Suprapubic skin (tissue), 4 donors: ENCODE measurements at regions not wholly inside any gene's neighbourhood (a gene's known extent, or its start where the extent isn't known, plus 50 kb on each side); places are given as distances from the start of the nearest gene placed in this dataset.

Experiments used
- DNase-seq, 2 donors: peaks; one replicate each; pipeline ENCODE4 v3.0.0-alpha.2; 2019; ENCODE audit warnings: low spot score in 2 of 2
- H3K27ac ChIP-seq: fragments of 200-600 bp; sonication (generic); one replicate; pipeline ENCODE4 v1.5.1; 2019
- H3K27me3 ChIP-seq: fragments of 200-600 bp; sonication (generic); one replicate; pipeline ENCODE4 v1.5.1; 2019
- H3K36me3 ChIP-seq: fragments of 200-600 bp; sonication (generic); one replicate; pipeline ENCODE4 v1.5.1; 2019
- H3K4me1 ChIP-seq: fragments of 200-600 bp; sonication (generic); one replicate; pipeline ENCODE4 v1.5.1; 2019
- H3K4me3 ChIP-seq: fragments of 200-600 bp; sonication (generic); one replicate; pipeline ENCODE4 v1.5.1; 2019; ENCODE audit warnings: mild to moderate bottlenecking
- H3K9me3 ChIP-seq: fragments of 200-600 bp; sonication (generic); one replicate; pipeline ENCODE4 v1.5.1; 2019
- CTCF ChIP-seq, 2 donors: fragments of 200-600 bp in 1 of 2; fragments of 450-650 bp in 1 of 2; sonication (generic) in 1 of 2; IDR thresholded peaks; one replicate each; pipeline ENCODE4 v1.5.1; 2016 to 2019; ENCODE audit warnings: antibody characterized with exemption in 2 of 2, mild to moderate bottlenecking in 1 of 2, moderate library complexity in 1 of 2
- EP300 ChIP-seq: sonication (generic); formaldehyde crosslinking; IDR thresholded peaks from one replicate; pipeline ENCODE4 v1.6.1; 2017; ENCODE audit warnings: antibody characterized with exemption
- POLR2A ChIP-seq, 2 donors: fragments of 450-650 bp; IDR thresholded peaks; one replicate each; pipeline ENCODE4 v1.6.1; 2017; ENCODE audit warnings: antibody characterized with exemption in 2 of 2, mild to moderate bottlenecking in 2 of 2, moderate library complexity in 2 of 2
- POLR2AphosphoS5 ChIP-seq, 3 donors: sonication (generic); formaldehyde crosslinking; IDR thresholded peaks; one replicate each; pipeline ENCODE4 v1.6.1; 2017; ENCODE audit warnings: antibody characterized with exemption in 3 of 3
- WGBS: methylation state at CpG from one replicate; pipeline ENCODE4 v1.1.5; 2018; 5-methylcytosine and 5-hydroxymethylcytosine counted together

DNA sequence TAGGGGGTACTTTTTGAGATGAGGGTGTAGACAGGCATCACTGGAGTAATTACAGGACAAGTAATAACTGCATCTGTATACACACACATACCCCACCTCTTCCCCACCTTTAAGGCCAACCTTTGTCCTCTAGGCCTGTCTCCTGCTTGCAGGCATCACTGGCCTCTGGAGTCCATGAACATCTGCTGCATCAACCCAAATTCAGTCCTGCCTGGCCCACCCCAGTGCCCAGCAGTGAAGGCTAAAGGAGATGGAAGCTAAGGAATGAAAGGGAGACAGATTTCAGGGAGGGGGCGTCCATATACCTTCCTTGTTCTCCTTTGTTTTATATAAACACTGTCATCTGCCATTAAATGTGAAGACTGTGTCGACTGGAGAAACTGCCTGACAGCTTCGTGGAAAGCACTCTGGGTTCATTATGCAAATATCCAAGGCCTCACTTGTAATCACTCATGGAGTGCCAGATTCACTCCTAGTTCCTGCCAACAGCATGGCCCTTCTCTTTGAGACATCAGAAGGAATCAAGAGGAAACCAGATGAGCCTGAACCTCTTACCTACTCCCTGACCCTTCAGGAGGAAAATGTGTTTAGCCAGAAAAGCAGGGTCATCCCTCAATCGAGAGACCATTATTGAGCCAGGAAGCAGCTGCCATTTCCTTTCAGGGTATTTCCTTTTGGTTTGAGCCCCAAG lies 64.4 kb downstream of the SERPINA3 start:
- H3K27ac ChIP-seq = no peak overlapping the region
- no peaks in the 10 kb centered on the region for H3K9me3 ChIP-seq
- WGBS = 81% methylated on average over 4 of the region's 4 CpGs
- H3K4me1 ChIP-seq = no peaks in the 10 kb centered on the region
- no peak overlapping the region for H3K4me3 ChIP-seq
- no peaks in the 10 kb centered on the region for H3K36me3 ChIP-seq
- TF ChIP-seq CTCF (IDR thresholded peaks at IDR 0.05) (no peak), EP300 (no peak), POLR2AphosphoS5 (IDR thresholded peaks at IDR 0.05) (no peak), POLR2A (IDR thresholded peaks at IDR 0.05) (no peak)
- H3K27me3 ChIP-seq = no peaks in the 10 kb centered on the region
- DNase-seq = peak in 1 of 2 donors; percentile 44

DNA sequence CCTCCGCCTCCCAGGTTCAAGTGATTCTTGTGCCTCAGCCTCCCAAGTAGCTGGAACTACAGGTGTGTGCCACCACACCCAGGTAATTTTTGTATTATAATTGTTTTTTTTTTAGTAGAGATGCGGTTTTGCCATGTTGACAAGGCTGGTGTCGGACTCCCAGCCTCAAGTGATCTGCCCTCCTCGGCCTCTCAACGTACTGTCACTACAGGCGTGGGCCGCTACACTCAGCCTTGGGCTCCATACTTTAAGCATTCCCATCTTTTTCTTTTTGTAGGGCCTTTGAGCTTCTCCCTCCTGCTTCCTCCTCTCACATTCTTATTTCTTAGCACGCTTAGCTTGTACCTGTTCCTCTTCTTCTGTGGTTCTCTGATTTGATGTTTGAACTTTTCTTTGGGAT lies 62.8 kb downstream of the SERPINA3 start:
- TF ChIP-seq EP300 (no peak), POLR2AphosphoS5 (IDR thresholded peaks at IDR 0.05) (no peak), POLR2A (IDR thresholded peaks at IDR 0.05) (no peak), CTCF (IDR thresholded peaks at IDR 0.05) (no peak)
- WGBS = 97% methylated on average over 8 of the region's 8 CpGs
- Histone ChIP-seq H3K9me3 (no peaks in the 10 kb centered on the region), H3K36me3 (no peaks in the 10 kb centered on the region), H3K4me3 (no peak overlapping the region), H3K4me1 (no peaks in the 10 kb centered on the region), H3K27me3 (no peaks in the 10 kb centered on the region), H3K27ac (no peak overlapping the region)
- DNase-seq = peak in 1 of 2 donors; percentile 18

DNA sequence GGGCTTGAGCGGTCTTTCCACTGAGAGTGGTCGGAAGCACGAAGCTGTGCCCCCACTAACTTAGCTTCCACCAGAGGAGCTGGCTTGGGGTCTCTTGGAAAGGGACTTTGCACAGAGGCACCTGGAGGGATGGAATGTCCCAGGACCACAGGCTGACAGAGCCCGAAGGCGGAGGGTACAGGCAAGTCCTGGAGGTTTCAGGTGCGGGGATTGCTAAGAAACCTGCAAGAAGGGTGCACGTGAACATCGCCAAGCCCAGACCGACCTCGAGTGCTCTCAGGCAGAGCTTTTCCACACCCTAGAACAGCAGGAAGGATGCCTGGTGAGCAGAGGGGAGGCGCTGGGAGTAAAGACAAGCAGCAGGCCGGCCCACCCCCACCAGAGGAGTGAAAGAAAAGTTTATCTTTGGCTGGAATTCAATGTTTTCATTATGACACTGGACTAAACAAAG lies 61.6 kb downstream of the SERPINA3 start:
- H3K27me3 ChIP-seq = no peaks in the 10 kb centered on the region
- H3K27ac ChIP-seq = no peak overlapping the region
- no peaks in the 10 kb centered on the region for H3K4me1 ChIP-seq
- TF ChIP-seq CTCF (IDR thresholded peaks at IDR 0.05) = no peak
- no peak for TF ChIP-seq POLR2AphosphoS5 (IDR thresholded peaks at IDR 0.05)
- TF ChIP-seq EP300 = no peak
- TF ChIP-seq POLR2A (IDR thresholded peaks at IDR 0.05) = no peak
- DNase-seq = peak in 1 of 2 donors; percentile 47
- H3K9me3 ChIP-seq = no peaks in the 10 kb centered on the region
- no peak overlapping the region for H3K4me3 ChIP-seq
- WGBS = 70% methylated on average over 8 of the region's 12 CpGs
- no peaks in the 10 kb centered on the region for H3K36me3 ChIP-seq
